ENCODE measurements at regions not wholly inside any gene's neighbourhood (a gene's known extent, or its start where the extent isn't known, plus 50 kb on each side); places are given as distances from the start of the nearest gene placed in this dataset.

DNA sequence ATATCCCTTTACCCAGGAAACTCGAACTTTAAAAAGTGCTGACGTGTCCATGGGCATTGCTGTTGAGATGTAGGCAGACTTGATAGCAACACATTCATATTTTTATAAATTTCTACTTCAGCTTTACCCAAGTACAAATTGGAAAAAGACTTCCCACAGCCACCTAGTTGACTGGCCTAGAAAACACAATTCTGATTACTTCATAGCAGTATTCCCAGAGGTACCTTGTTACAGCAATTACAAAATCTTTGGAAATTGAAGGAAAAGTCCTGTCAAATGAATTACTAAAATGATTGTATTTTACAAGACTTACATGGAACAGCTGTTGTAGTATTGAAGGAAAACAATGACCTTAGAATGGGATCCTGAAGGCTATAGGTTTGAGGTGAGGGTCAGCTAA is 130.7 kb upstream of the NREP start:
- no peak for DNase-seq (ENCODE audit: low spot score)

DNA sequence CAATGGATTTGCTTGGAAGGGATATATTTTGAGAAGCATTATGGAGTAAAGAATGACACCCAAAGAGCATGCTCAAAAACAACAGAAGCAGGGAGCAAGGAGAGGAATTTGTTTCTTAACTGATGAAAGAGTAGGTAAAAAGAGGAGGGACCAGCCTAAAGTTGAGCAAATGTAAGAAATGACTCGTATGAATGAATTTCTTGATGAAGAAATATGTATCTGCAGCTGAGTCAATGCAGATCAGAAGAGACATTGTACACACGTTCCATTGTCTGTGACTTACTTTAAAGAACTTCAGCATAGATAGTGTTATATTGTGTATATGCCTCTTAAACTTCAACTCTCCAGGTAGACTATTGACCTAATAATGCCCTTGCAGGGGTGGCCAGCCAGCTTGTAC is 112.7 kb upstream of the NREP start:
- DNase-seq (ENCODE audit: low spot score): no peak

DNA sequence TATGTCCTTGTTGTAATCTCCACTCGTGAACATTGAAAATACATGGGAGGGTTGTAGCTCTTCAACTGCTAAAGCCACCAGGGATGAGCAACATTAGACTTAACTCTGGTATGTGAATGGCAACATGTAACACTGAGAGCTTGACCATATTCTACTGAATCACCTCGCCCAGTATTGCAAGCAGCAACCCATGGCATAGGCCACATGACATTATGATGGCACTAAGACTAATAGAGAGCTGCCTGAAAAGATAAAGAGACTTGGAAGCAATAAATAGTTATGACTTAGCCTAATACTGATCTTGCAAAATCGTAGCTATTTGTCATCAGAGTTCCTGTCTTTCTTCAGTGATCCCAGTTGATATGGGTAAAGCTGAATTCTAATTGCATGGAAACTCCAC is 108.4 kb upstream of the NREP start:
- DNase-seq (ENCODE audit: low spot score): no peak

DNA sequence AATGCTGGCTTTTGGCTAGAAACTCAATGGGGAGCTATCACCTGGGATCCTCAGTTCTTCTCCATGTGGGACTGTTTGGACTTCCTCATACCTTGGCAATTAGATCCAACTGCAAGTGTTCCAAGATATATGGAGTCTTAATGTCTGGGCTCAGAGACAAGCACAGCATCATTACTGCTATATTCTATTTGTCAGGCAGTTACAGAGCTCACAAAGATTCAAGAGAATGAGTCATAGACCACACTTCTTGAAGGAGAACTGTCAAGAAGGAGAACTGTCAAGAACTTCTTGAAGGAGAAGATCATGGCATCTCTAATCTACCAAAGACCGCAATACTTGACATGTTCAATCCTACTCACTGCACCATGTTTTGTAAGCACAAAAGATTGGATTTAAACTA is 106.8 kb upstream of the NREP start:
- no peak for DNase-seq (ENCODE audit: low spot score)

DNA sequence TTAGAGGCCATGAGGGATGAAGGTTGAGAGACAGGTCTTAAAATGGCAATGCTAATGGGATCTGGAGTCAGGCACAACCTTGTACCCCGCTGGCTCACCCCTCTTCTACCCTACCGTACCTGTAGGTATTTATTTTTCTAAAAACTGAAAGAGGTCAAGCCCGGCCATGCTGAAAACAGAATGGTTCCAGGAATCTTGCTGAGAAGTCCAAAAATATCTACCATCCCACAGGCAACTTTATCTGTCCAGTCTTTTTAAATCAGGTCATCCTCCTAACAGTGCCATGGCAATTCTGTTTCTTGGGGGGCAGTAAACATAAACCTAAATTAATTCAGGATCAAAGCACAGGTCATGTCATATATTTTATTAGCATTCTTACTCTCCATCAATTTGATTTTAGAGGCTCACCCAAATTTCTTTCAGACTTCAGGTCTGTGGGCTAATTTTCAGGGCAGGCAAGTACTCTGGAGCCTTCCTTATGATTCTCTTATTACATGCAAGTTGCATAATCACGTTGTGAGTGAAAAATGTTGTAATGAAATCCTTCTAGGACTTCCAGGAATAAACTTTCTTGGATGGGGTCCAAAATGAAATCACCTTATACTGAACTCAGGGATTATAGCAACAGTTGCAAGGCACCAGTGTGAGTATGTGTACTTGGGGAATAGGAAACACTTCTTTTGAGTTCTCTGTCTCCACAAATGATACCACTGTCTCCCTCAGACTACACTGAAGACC is 102.7 kb upstream of the NREP start:
- DNase-seq (ENCODE audit: low spot score): no peak

DNA sequence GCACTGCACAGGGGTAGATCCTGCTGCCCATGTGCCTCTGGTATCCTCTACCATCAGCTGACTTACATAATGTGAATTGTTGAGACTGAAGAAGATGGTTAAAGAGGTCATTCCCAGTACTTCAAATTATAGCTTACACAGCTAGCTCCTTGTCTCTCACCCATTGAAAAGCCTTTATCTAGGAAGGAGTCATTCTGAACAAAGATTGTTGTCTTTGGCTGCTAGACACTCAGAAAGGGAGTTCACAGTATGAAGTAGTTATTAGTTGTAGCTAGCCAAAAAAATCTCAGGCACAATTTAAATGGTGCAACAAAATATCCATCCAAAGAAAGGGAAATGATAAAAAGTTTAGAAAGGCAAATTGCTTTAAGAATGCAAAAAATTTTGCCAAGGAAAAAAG is 102.0 kb upstream of the NREP start:
- DNase-seq (ENCODE audit: low spot score): no peak

DNA sequence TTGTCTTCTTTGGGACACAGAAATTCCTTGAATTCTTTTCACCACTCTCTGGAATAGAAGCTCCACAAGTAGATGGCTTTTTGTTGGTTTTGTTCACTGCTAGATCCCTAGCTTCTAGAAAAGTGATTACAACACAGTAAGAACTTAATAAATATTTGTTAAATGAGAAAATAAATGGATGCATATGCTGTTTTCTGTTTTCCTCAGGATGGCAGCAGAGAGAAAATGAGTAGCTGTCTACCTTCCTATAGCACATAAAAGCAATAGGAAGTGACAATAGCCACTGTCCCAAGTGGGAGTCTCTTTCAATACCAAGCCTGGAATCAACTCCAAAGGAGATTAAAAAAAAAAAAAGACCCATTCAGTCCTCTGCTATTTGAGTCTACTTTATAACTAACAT is 100.6 kb upstream of the NREP start:
- DNase-seq (ENCODE audit: low spot score): no peak

DNA sequence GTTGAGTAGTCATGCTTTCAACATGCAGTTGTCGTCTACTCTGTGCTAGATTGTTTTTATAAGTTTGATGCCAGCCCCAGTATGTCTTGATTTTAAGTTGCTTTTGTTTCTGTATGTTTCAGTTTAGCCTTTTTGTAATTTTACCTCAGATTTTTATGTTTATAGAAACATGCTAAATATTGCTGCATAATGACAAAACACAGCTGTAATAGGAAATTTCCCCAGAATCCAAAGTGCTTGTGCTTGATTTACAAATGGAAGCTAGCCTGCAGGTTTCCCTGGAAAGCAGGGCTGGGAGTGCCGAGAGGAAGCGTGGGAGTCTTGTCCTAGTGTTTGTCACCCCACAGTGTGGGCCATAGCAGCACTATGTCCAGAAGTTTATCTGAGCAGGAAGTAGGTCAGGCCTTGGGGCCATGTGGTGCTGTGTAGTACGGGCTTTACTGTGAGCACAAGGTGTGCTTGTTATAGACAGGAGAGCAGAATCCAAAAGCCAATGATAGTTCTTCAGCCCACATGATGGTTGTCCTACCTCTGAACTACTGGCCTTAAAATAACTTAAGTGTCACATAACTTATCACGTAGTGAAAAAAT is 100.0 kb upstream of the NREP start:
- DNase-seq (ENCODE audit: low spot score): no peak

DNA sequence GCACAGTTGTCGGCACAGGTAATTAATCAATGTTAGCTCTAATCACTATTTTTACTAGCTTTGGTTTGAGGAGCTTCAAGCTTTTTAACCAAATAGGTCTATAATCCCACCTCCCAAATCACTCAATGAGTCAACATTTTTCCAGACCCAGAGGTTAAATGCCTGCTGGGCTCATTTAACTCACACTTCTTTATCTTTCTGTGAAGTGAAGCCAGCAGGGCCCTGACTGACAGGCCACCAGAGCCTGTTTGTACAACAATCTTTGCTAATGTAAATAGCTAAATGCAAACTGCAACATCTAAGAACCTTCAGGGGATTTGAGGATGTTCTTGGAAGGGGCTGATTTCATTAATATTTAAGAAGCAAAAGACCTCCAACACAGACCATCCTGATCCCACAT is 98.4 kb upstream of the NREP start:
- peak; percentile 18 for DNase-seq (ENCODE audit: low spot score)

DNA sequence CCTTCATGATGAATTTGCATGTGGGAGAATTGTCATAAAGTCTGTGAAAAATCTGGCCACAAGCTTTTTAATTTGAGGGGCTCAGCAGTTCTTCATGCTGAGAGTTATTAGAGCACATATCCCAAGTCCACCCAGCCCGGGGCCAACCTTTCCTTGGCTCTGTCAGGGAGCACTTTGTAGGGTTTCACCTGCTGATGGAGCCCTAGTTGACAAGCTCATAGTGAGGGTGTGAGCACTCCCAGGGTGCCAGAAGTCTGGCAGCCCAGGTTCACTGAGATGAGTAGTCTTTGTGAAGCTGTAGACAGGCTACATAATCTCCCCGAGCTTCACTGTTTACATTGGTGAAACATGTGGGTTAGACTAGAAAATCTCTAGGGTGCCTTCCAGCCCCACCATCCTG is 97.2 kb upstream of the NREP start:
- DNase-seq (ENCODE audit: low spot score): no peak

DNA sequence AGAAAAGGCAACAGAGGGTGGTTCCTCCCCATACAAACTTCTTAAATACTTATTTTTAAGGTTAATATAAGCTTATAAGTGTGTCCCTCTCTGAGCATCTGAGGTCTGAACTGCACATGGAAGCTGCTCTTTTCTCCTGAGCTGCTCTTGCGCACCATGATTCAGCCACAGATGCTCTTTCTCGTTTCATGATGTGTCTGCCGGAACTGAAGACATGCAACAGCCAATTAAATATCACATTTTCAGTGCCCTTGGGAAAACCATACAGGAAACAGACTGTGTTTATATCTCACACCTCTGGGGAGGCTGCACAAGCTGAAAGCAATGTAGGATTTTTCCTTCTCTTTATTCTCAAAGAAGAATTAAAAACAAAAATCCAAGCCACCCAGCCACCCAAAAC is 96.8 kb upstream of the NREP start:
- no peak for DNase-seq (ENCODE audit: low spot score)

DNA sequence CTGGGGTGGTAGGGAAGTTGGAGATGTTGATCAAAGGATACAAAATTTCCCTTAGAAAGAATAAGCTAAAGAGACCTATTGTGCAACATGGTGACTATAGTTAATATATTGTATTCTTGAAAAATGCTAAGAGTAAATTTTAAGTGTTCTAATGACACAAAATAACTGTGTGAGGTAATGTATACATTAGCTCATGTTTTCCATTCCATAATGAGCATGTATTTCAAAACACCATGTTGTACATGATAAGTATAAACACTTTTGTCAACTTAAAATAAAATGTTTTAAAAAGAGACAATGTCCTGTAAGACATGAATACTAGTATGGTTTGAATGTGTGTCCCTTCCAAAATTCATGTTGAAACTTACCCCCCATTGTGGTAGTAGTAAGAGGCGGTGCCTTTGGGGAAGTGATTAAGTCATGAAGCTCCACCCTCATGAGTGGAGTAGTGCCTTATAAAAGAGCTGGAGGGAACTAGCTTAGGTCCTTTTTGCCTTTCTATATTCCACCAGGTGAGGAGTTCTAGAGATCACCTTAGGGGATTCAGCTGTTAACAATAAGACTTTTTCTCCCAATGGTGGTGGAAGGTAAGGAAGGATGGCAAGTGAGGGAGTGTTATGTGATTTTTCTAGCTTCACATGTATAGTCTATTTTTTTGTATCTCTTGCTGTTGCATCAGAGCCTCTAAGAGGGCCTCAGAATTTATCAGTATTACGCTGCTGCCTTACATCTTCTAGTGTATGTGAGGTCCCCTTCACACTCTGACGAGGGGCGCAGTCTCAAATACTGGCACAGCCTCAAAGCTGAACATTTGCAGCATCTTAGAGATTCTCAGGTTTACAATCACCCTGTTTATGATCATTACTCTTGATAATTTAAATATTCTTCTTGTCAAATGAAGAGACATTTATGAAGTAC is 94.9 kb upstream of the NREP start:
- no peak for DNase-seq (ENCODE audit: low spot score)

DNA sequence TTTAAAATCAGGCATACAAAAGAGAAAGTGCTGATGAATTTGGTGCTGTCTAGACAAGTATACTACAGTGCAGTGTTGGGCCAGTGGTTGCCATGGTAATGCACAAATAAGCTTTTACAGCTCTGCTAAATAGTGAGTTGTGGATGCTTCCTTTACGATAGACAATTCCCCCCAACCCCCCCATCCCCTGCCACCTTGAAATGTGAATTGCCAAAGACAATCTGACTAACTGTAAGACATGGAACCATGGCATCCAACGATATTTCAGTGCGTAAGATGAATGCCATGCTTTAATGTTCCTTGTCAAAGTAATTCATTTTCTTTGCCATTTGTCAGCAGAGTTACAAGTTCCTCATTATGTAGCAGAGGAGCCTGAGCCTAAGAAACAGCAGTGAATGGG is 91.5 kb upstream of the NREP start:
- no peak for DNase-seq (ENCODE audit: low spot score)

DNA sequence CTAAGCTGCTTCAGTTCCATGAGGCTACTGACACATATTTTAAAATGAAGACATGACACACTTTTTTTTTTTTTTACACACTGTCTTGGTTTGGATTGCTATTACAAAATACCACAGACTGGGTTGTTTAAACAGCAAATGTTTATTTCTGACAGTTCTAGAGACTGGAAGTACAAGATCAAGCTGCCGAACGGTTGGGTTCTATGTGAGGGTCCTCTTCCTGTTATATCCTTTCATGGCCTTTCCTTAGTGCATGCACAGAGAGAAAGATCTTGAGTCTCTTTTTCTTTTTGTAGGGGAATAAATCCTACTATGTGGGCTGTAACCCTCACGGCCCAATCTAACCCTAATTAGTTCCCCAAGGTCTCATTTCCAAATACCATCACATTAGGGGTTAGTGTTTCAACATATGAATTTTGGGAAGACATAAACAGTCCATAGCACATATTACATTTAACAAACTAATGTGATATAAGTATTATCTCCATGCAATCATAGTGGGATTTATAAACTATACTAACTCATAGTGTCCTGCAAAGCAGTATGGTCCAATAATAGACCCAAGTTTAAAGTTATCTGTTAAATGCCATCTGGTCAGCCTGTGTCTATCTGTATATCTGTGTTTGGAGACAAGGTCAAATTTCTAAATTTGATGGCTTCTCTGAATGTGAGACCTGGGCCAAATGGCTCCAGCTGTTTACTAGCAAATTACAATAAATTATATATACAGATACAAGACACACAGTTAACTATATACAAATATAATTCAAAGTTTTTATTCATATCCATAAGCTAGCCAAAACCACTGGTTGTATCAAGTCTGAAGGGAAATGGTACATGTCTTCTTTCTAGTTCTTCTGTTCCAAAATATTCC is 90.3 kb upstream of the NREP start:
- DNase-seq (ENCODE audit: low spot score): no peak

DNA sequence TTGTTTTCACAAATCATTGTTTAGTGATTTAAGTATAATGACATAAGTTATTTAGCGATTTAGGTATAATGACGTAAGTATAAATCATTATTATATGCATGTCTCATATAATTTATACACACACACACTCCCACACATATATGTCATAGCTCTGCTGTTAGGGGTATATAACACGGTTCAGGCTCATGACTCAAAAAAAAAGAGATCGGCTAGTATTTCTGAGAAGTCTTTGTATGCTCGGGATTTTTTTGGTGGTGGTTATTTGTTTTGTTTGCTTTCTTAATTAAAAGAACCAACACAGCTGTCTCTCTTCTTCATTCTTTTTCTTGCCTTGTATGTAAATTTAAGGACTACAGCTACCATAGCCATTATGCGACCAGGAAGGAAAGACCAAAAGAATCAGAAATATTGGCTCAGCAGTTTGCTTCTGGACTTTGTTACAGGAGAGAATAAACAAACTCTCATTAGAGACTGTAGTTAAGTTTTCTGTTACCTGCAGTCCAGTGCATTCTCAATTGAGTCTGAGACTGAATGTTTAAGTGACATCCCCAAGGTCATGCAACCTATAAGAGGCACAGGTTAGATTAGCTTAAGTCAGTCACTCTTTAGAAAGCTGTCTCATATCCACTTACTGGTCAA is 83.2 kb upstream of the NREP start:
- no peak for DNase-seq (ENCODE audit: low spot score)

DNA sequence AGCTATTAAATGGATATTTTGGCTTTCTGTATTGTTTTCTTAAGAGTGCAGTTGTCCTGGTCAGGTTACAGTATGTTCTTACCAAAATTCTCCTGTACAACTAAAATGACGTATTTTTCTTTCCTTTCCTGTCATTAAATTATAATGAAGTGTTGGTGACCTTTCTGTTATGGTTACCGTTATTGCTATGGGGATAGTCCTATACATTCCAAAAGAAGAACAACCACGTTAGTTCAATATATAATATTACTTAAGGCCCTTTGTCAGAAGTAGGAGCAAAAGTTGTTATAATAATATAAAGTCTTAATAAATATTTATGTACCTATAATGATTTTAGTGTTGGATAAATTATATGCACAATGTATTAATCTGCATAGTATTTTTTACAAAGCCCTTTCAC is 82.4 kb upstream of the NREP start:
- no peak for DNase-seq (ENCODE audit: low spot score)

DNA sequence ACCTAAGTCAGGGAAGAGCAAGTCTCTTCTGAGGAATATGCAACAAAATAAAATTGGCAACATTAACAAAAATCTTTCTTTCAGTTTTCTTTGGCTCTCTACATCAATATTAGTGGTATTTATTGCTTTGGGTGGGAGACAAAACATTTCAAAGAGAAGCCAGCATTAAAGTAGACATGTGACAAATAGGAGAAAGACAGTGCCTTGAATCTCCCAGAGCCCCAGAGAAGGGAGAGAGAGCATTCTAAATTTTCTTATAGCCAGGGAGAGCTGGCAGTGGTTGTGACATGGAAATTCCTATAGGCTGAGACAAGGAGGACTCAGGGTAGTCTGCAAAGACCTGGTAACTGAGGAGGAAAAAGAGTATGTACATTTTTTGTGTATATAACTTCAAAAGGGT is 79.4 kb upstream of the NREP start:
- DNase-seq (ENCODE audit: low spot score): no peak

DNA sequence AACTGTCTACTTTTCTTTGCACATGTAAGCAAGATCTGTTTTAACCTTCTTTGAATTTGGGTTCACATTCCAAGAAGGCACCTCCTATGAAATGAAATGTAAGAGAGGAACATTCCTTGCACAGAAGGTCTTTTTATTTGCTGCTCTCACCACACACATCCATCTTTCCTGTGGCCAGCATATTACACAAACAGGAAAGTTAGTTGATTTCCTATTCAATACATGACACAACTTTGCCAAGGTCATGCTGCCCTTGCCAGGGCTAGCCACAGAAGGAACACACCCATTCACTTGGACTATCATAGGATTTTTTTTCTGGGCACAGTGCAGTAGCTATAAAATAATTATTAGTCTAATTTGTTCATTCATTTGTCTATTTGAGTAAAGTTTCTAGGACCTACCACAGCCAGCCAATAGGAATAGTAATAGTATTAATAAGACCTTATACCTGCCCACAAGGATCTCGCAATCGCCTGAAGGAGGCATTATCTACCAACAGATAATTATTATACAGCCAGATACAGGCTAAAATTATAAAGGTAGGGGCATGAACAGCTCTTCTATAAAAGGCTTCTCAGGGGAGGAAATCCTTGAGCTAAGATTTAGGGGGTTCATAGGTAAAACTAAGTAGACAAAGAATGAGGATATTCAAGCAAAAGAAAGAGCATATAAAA is 78.1 kb upstream of the NREP start:
- no peak for DNase-seq (ENCODE audit: low spot score)

DNA sequence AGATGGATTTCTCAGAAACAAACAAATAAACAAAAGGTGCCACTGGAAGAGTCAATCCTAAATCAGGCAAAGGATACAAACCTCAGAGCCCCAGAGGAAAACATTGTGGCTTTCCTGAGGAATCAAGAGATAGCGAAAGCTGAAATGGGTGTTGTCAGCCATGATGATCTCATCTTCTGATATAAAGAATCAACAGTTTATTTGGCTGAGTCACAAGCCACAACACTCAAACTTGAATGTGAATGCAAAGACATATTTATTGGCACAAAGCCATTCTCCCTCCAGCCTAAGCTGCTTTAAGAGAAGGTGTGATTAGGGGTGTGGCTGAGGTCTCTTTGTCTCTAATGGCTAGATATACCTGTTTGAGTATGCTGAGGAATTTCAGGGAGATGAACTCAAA is 73.3 kb upstream of the NREP start:
- DNase-seq (ENCODE audit: low spot score): no peak

DNA sequence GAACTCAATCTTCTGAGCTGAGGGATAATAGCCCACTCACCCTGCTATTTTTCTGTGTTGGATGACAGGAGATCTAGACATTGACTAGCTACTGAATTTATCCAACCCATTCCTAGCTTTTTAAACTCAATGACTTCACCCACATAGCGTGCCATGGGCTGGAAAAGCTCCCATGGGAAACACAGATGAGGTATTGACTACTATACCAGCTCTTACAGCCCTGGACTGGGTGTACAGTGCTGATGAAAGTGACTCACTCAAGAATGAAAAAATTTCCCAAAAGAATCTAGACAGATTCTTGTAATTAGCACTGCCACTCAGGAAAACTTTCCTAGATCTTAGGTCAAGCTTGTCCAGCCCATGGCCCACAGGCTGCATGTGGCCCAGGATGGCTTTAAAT is 72.7 kb upstream of the NREP start:
- DNase-seq (ENCODE audit: low spot score): no peak

DNA sequence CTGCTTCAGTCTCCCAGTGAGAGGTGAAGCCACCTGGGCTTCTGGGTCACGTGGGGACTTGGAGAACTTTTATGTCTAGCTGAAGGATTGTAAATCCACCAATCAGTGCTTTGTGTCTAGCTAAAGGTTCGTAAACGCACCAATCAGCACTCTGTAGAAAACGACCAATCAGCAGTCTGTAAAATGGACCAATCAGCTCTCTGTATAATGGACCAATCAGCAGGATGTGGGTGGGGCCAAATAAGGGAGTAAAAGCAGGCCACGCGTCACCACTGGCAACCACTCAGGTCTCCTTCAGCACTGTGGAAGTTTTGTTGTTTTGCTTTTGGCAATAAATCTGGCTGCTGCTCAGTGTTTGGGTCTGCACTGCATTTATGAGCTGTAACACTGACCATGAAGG is 69.1 kb upstream of the NREP start:
- DNase-seq (ENCODE audit: low spot score): no peak
